Panc1 (cell line): ENCODE measurements at regions not wholly inside any gene's neighbourhood (a gene's known extent, or its start where the extent isn't known, plus 50 kb on each side); places are given as distances from the start of the nearest gene placed in this dataset.

ENCODE experiments used
- ATAC-seq: fragments of 200-7000 bp; cut with Tn5 transposase; 2 replicates; pipeline ENCODE4 v1.9.1; 2020; ENCODE audit warnings: mild to moderate bottlenecking, moderate library complexity
- BruUV-seq: library from RNA; stranded (reverse); fragments of 400-500 nt; replicated peaks from 2 replicates; lab custom pipeline; 2021; lab: Mats Ljungman, UMichigan
- CTCF ChIA-PET: fragments of 300-600 bp; sonication (Branson Sonifier 250); formaldehyde crosslinking; loops from one replicate; lab custom pipeline; 2022; ENCODE audit warnings: antibody characterized with exemption; lab: Charles Lee
- POLR2A ChIA-PET: fragments of 300-600 bp; sonication (Branson Sonifier 250); formaldehyde crosslinking; loops from one replicate; lab custom pipeline; 2022; ENCODE audit warnings: antibody characterized with exemption; lab: Charles Lee
- DNase-seq: peaks from one replicate; pipeline ENCODE4 v3.0.0-alpha.2; 2010; ENCODE audit warnings: low read depth, low spot score
- H3K27ac ChIP-seq: 2 replicates; pipeline ENCODE4 v1.5.1; 2011; ENCODE audit warnings: mild to moderate bottlenecking, low read length, inconsistent platforms
- H3K27me3 ChIP-seq: fragments of 200-500 bp; sonication (Bioruptor generic); 2 replicates; pipeline ENCODE4 v1.6.0; 2014; ENCODE audit warnings: low read length, inconsistent platforms; ENCODE audit not compliant: control insufficient read depth, insufficient read depth
- H3K36me3 ChIP-seq: fragments of 200-500 bp; sonication (Bioruptor generic); 2 replicates; pipeline ENCODE4 v1.5.1; 2014; ENCODE audit warnings: inconsistent platforms, mild to moderate bottlenecking, low read length, moderate library complexity; ENCODE audit not compliant: control insufficient read depth, insufficient read depth
- H3K4me1 ChIP-seq: 2 replicates; pipeline ENCODE4 v1.5.1; 2011; ENCODE audit warnings: inconsistent platforms, mild to moderate bottlenecking, low read length, moderate library complexity; ENCODE audit not compliant: control insufficient read depth, insufficient read depth
- H3K4me3 ChIP-seq, 2 experiments: 2 replicates each; pipeline ENCODE4 v1.5.1; 2011 to 2012; ENCODE audit warnings: low read depth in 2 of 2, low read length in 2 of 2, mild to moderate bottlenecking in 2 of 2, inconsistent platforms in 1 of 2, moderate library complexity in 1 of 2
- H3K9me3 ChIP-seq: fragments of 200-500 bp; sonication (Bioruptor generic); 2 replicates; pipeline ENCODE4 v1.5.1; 2014; ENCODE audit warnings: low read depth, mild to moderate bottlenecking, inconsistent platforms, low read length, moderate library complexity; ENCODE audit not compliant: control insufficient read depth, insufficient read depth
- CTCF ChIP-seq: fragments of 450-650 bp; IDR thresholded peaks from 2 replicates; pipeline ENCODE4 v1.5.1; 2017; ENCODE audit warnings: mild to moderate bottlenecking
- POLR2AphosphoS5 ChIP-seq: IDR thresholded peaks from 2 replicates; pipeline ENCODE4 v1.6.1; 2012; ENCODE audit warnings: mild to moderate bottlenecking, low read depth, low read length, moderate library complexity
- SIN3A ChIP-seq: IDR thresholded peaks from 2 replicates; pipeline ENCODE4 v1.6.1; 2012; ENCODE audit warnings: low read depth, mild to moderate bottlenecking, low read length, moderate library complexity, borderline replicate concordance; ENCODE audit not compliant: insufficient read depth
- TCF7L2 ChIP-seq: IDR thresholded peaks from 2 replicates; pipeline ENCODE4 v1.6.1; 2011; ENCODE audit warnings: mild to moderate bottlenecking, low read depth, low read length, inconsistent platforms
- in situ Hi-C: cut with HindIII; loops from 2 replicates; pipeline ENCODE4 v1.10.0; 2016; ENCODE audit warnings: low sequenced_read_pairs, low pct_unique_long_range_greater_than_20kb
- intact Hi-C: fragments of 100-400 bp; cut with micrococcal nuclease; formaldehyde crosslinking; loops from one replicate; pipeline ENCODE4 v1.10.0; 2022; ENCODE audit not compliant: unreplicated experiment
- TF ChIP-seq, protein P1 (sequence below), 2 experiments: IDR thresholded peaks; 2 replicates each; pipeline ENCODE4 v1.6.1; 2011 to 2012; ENCODE audit warnings: low read depth in 2 of 2, control low read depth in 1 of 2, low read length in 1 of 2, mild to moderate bottlenecking in 1 of 2, moderate library complexity in 1 of 2; ENCODE audit not compliant: insufficient read depth in 1 of 2

- Histone ChIP-seq H3K27me3 (no peaks in the 10 kb centered on the region), H3K36me3 (no peaks in the 10 kb centered on the region), H3K27ac (no peak overlapping the region), H3K9me3 (no peaks in the 10 kb centered on the region), H3K4me3 (no peak overlapping the region), H3K4me1 (no peaks in the 10 kb centered on the region)
- no peak for DNase-seq
- TF ChIP-seq SIN3A (no peak), CTCF (no peak), POLR2AphosphoS5 (no peak), TCF7L2 (no peak)
- TF ChIP-seq, protein P1, sequence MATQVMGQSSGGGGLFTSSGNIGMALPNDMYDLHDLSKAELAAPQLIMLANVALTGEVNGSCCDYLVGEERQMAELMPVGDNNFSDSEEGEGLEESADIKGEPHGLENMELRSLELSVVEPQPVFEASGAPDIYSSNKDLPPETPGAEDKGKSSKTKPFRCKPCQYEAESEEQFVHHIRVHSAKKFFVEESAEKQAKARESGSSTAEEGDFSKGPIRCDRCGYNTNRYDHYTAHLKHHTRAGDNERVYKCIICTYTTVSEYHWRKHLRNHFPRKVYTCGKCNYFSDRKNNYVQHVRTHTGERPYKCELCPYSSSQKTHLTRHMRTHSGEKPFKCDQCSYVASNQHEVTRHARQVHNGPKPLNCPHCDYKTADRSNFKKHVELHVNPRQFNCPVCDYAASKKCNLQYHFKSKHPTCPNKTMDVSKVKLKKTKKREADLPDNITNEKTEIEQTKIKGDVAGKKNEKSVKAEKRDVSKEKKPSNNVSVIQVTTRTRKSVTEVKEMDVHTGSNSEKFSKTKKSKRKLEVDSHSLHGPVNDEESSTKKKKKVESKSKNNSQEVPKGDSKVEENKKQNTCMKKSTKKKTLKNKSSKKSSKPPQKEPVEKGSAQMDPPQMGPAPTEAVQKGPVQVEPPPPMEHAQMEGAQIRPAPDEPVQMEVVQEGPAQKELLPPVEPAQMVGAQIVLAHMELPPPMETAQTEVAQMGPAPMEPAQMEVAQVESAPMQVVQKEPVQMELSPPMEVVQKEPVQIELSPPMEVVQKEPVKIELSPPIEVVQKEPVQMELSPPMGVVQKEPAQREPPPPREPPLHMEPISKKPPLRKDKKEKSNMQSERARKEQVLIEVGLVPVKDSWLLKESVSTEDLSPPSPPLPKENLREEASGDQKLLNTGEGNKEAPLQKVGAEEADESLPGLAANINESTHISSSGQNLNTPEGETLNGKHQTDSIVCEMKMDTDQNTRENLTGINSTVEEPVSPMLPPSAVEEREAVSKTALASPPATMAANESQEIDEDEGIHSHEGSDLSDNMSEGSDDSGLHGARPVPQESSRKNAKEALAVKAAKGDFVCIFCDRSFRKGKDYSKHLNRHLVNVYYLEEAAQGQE (IDR thresholded peaks at IDR 0.05; ENCODE audit: insufficient read depth in 1 of 2, low read depth in 2 of 2, low read length in 1 of 2): no peak
- ATAC-seq: no peak
- ChIA-PET CTCF (no interaction called here), POLR2A (no interaction called here)
- no TSS peak for BruUV-seq
- intact Hi-C loops (no loop called here), in situ Hi-C loops (no loop called here)
Observed at GRCh38 chr5:63700241-63700640, 262.0 kb downstream of the HTR1A start.

GRCh38 chr5:63697811-63698210 lies 264.4 kb downstream of the HTR1A start:
- ChIA-PET POLR2A (no interaction called here), CTCF (no interaction called here)
- intact Hi-C loops (no loop called here), in situ Hi-C loops (no loop called here)
- no peaks in the 10 kb centered on the region for H3K9me3 ChIP-seq
- TF ChIP-seq TCF7L2: no peak
- TF ChIP-seq SIN3A: no peak
- TF ChIP-seq POLR2AphosphoS5: no peak
- TF ChIP-seq CTCF: no peak
- TF ChIP-seq, protein P1 (IDR thresholded peaks at IDR 0.05; ENCODE audit: insufficient read depth in 1 of 2, low read depth in 2 of 2, low read length in 1 of 2): no peak
- no TSS peak for BruUV-seq
- DNase-seq: no peak
- no peaks in the 10 kb centered on the region for H3K36me3 ChIP-seq
- ATAC-seq: no peak
- no peak overlapping the region for H3K27ac ChIP-seq
- H3K4me3 ChIP-seq: no peak overlapping the region
- no peaks in the 10 kb centered on the region for H3K4me1 ChIP-seq
- no peaks in the 10 kb centered on the region for H3K27me3 ChIP-seq
